ENCODE measurements at regions not wholly inside any gene's neighbourhood (a gene's known extent, or its start where the extent isn't known, plus 50 kb on each side); places are given as distances from the start of the nearest gene placed in this dataset.

GRCh38 chr6:156082012-156082411 lies 626.4 kb upstream of the NOX3 start:
- no peak overlapping the region for H3K4me3 ChIP-seq (ENCODE audit: low read length)
- no peak for DNase-seq (ENCODE audit: low read depth, low spot score)

GRCh38 chr6:156080371-156080770 lies 624.7 kb upstream of the NOX3 start:
- no peak for DNase-seq (ENCODE audit: low read depth, low spot score)
- no peak overlapping the region for H3K4me3 ChIP-seq (ENCODE audit: low read length)

GRCh38 chr6:156068881-156069280 lies 613.2 kb upstream of the NOX3 start:
- DNase-seq (ENCODE audit: low read depth, low spot score), result no peak
- H3K4me3 ChIP-seq (ENCODE audit: low read length), result no peak overlapping the region

GRCh38 chr6:156065849-156066248 lies 610.2 kb upstream of the NOX3 start:
- DNase-seq (ENCODE audit: low read depth, low spot score), result no peak
- no peak overlapping the region for H3K4me3 ChIP-seq (ENCODE audit: low read length)

GRCh38 chr6:156062091-156062563 lies 606.5 kb upstream of the NOX3 start:
- no peak overlapping the region for H3K4me3 ChIP-seq (ENCODE audit: low read length)
- no peak for DNase-seq (ENCODE audit: low read depth, low spot score)

- H3K4me3 ChIP-seq (ENCODE audit: low read length), result no peak overlapping the region
- DNase-seq (ENCODE audit: low read depth, low spot score), result no peak
These were observed 605.8 kb upstream of the NOX3 start for GRCh38 chr6:156061465-156061864.

GRCh38 chr6:156060013-156060412 lies 604.4 kb upstream of the NOX3 start:
- H3K4me3 ChIP-seq (ENCODE audit: low read length), result no peak overlapping the region
- no peak for DNase-seq (ENCODE audit: low read depth, low spot score)

GRCh38 chr6:156058356-156058755 lies 602.7 kb upstream of the NOX3 start:
- no peak for DNase-seq (ENCODE audit: low read depth, low spot score)
- no peak overlapping the region for H3K4me3 ChIP-seq (ENCODE audit: low read length)

- DNase-seq (ENCODE audit: low read depth, low spot score), result no peak
- no peak overlapping the region for H3K4me3 ChIP-seq (ENCODE audit: low read length)
These were observed 602.2 kb upstream of the NOX3 start for GRCh38 chr6:156057869-156058268.

GRCh38 chr6:156056085-156056484 lies 600.4 kb upstream of the NOX3 start:
- DNase-seq (ENCODE audit: low read depth, low spot score), result no peak
- H3K4me3 ChIP-seq (ENCODE audit: low read length), result no peak overlapping the region

GRCh38 chr6:156053626-156054025 lies 598.0 kb upstream of the NOX3 start:
- no peak for DNase-seq (ENCODE audit: low read depth, low spot score)

GRCh38 chr6:156046841-156047449 lies 591.3 kb upstream of the NOX3 start:
- no peak overlapping the region for H3K4me3 ChIP-seq (ENCODE audit: low read length)
- DNase-seq (ENCODE audit: low read depth, low spot score), result no peak

More at GRCh38 chr6:156053626-156054025, 598.0 kb upstream of the NOX3 start:
- no peak overlapping the region for H3K4me3 ChIP-seq (ENCODE audit: low read length)

- DNase-seq (ENCODE audit: low read depth, low spot score), result no peak
- H3K4me3 ChIP-seq (ENCODE audit: low read length), result no peak overlapping the region
These were observed 590.6 kb upstream of the NOX3 start for GRCh38 chr6:156046268-156046665.

GRCh38 chr6:156045401-156046267 lies 590.0 kb upstream of the NOX3 start:
- H3K4me3 ChIP-seq (ENCODE audit: low read length), result no peak overlapping the region
- DNase-seq (ENCODE audit: low read depth, low spot score), result no peak

GRCh38 chr6:156033598-156033997 lies 578.0 kb upstream of the NOX3 start:
- H3K4me3 ChIP-seq (ENCODE audit: low read length), result no peak overlapping the region
- DNase-seq (ENCODE audit: low read depth, low spot score), result no peak

- no peak for DNase-seq (ENCODE audit: low read depth, low spot score)
- H3K4me3 ChIP-seq (ENCODE audit: low read length), result no peak overlapping the region
These were observed 575.9 kb upstream of the NOX3 start for GRCh38 chr6:156031516-156031915.

- no peak for DNase-seq (ENCODE audit: low read depth, low spot score)
- H3K4me3 ChIP-seq (ENCODE audit: low read length), result no peak overlapping the region
These were observed 574.4 kb upstream of the NOX3 start for GRCh38 chr6:156030053-156030452.

GRCh38 chr6:156029286-156029985 lies 573.8 kb upstream of the NOX3 start:
- no peak for DNase-seq (ENCODE audit: low read depth, low spot score)
- no peak overlapping the region for H3K4me3 ChIP-seq (ENCODE audit: low read length)

- no peak overlapping the region for H3K4me3 ChIP-seq (ENCODE audit: low read length)
- DNase-seq (ENCODE audit: low read depth, low spot score), result no peak
These were observed 572.9 kb upstream of the NOX3 start for GRCh38 chr6:156028335-156029131.

Measured in Jurkat, Clone E6-1 (cell line).